DOHH2 (cell line): ENCODE measurements at regions not wholly inside any gene's neighbourhood (a gene's known extent, or its start where the extent isn't known, plus 50 kb on each side); places are given as distances from the start of the nearest gene placed in this dataset.

Experiments
- EZH2phosphoT487 ChIP-seq: fragments of 200-600 bp; sonication (generic); IDR thresholded peaks from 2 replicates; pipeline ENCODE4 v1.6.1; 2017; ENCODE audit warnings: borderline replicate concordance, mild to moderate bottlenecking, antibody characterized with exemption, low read length, moderate library complexity, mixed read lengths
- TF ChIP-seq, protein P1 (sequence below): fragments of 200-600 bp; sonication (generic); IDR thresholded peaks from one replicate; pipeline ENCODE4 v1.5.1; 2014; ENCODE audit warnings: antibody characterized with exemption, mild to moderate bottlenecking, low read depth, low read length; ENCODE audit not compliant: poor library complexity, severe bottlenecking

GRCh38 chr10:65128277-65128676 lies 1607.1 kb downstream of the REEP3 start:
- TF ChIP-seq, protein P1, sequence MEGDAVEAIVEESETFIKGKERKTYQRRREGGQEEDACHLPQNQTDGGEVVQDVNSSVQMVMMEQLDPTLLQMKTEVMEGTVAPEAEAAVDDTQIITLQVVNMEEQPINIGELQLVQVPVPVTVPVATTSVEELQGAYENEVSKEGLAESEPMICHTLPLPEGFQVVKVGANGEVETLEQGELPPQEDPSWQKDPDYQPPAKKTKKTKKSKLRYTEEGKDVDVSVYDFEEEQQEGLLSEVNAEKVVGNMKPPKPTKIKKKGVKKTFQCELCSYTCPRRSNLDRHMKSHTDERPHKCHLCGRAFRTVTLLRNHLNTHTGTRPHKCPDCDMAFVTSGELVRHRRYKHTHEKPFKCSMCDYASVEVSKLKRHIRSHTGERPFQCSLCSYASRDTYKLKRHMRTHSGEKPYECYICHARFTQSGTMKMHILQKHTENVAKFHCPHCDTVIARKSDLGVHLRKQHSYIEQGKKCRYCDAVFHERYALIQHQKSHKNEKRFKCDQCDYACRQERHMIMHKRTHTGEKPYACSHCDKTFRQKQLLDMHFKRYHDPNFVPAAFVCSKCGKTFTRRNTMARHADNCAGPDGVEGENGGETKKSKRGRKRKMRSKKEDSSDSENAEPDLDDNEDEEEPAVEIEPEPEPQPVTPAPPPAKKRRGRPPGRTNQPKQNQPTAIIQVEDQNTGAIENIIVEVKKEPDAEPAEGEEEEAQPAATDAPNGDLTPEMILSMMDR = no peak
- TF ChIP-seq EZH2phosphoT487 = no peak
